ENCODE measurements at regions not wholly inside any gene's neighbourhood (a gene's known extent, or its start where the extent isn't known, plus 50 kb on each side); places are given as distances from the start of the nearest gene placed in this dataset.
"Not testable (repeated sequence)": the region's sequence is repeated elsewhere in the genome, so short reads cannot be mapped to it uniquely, and the experiment has no call there.

DNA sequence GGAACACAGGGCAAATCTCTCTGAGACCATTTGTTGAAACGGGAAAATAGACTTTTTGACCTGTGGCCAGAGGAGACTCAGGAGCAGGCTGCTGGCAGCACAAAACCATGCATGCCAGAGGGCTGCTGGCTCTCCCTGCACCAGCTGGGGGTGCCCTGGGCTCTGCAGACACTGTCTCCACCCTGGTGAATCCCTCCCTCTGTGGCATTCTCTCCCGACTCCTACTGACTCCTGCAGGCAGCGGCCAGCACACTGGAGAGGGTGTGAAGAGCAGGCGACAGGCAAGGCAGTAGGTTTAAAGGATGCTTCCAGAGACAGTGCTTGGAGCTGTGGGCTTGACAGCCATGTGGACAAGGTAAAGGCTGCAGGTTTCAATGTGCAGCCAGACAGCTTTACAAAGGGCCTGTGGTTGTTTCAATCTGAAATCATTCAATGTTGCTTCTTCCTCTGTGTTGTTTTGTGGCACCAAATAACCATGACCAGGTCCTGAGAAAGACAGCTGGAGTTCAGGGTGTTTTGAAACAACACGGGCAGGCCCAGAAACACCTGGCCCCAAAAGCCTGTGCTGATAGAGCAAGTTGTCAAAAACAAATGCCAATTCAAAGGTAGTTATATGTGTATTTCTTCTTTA is 431.0 kb upstream of the ATP10A start:
- ChIA-PET CTCF (no interaction called here), POLR2A (no interaction called here)
- Mint-ChIP-seq H3K9me3 (peaks cover 22% of the 10 kb centered on the region), H3K4me3 (no peak overlapping the region), H3K4me1 (no peaks in the 10 kb centered on the region), H3K27me3 (no peaks in the 10 kb centered on the region), H3K36me3 (ENCODE audit: low read depth) (no peaks in the 10 kb centered on the region), H3K27ac (no peak overlapping the region)
- no peak for DNase-seq

DNA sequence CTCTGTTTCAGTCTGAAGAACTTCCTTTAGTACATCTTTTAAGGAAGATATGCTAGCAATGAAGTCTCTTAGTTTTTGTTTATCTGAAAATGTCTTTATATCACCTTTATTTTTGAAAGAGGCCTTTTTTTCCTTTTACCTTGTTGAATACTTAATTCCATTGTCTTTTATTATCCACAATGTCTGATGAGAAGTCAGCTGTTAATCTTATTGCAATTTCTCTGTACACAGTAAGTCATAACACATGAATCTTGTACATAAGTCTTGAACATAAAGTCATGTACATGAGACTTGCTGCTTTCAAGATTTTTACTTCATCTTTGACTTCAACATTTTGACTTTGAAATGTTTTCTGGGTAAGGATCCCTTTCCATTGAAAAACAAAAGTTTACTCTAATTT is 424.3 kb upstream of the ATP10A start:
- peaks cover 22% of the 10 kb centered on the region for H3K9me3 Mint-ChIP-seq
- no peak overlapping the region for H3K4me3 Mint-ChIP-seq
- no peaks in the 10 kb centered on the region for H3K27me3 Mint-ChIP-seq
- no peaks in the 10 kb centered on the region for H3K4me1 Mint-ChIP-seq
- POLR2A ChIA-PET = no interaction called here
- DNase-seq = no peak
- no peaks in the 10 kb centered on the region for H3K36me3 Mint-ChIP-seq (ENCODE audit: low read depth)
- no peak overlapping the region for H3K27ac Mint-ChIP-seq
- CTCF ChIA-PET = no interaction called here

DNA sequence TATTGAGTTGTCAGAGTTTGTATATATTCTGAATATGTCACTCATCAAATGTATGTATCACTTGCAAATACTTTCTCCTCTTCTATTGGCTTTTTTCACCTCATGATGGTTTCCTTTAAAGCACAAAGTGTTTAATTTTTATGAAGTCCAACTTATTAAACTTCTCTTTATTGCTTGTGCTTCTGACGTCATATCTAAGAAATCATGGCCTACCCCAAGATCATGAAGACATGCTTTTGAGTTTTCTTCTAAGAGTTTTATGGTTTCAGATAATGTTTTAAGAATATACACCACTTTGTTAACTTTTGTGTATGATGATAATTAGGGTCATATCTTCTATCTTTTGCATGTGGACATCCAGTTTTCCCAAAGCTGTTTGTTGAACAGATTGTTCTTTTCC is 417.2 kb upstream of the ATP10A start:
- DNase-seq = no peak
- no peaks in the 10 kb centered on the region for H3K27me3 Mint-ChIP-seq
- peaks cover 4% of the 10 kb centered on the region for H3K9me3 Mint-ChIP-seq
- H3K27ac Mint-ChIP-seq = no peak overlapping the region
- CTCF ChIA-PET = no interaction called here
- no peaks in the 10 kb centered on the region for H3K4me1 Mint-ChIP-seq
- POLR2A ChIA-PET = no interaction called here
- H3K4me3 Mint-ChIP-seq = no peak overlapping the region
- no peaks in the 10 kb centered on the region for H3K36me3 Mint-ChIP-seq (ENCODE audit: low read depth)

DNA sequence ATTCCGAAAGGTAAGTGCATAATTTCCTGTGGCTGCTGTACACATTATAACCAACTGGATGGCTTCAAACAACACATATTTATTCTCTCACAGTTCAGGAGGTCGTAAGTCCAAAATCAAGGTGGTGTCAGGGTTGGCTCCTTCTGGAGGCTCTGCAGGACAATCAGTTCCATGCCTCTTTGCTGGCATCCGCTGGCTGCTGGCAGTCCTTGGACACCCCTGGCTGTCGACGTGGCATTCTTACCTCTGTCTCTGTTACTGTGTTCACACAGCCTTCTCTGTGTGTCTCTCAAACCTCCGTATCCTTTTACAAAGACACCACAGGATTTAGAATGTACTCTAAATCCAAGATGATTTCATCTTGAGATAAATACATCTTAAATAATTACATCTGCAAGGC is 398.8 kb upstream of the ATP10A start:
- CTCF ChIA-PET = no interaction called here
- Mint-ChIP-seq H3K36me3 (ENCODE audit: low read depth) (no peaks in the 10 kb centered on the region), H3K9me3 (no peaks in the 10 kb centered on the region), H3K27ac (no peak overlapping the region), H3K4me1 (no peaks in the 10 kb centered on the region), H3K4me3 (no peak overlapping the region), H3K27me3 (no peaks in the 10 kb centered on the region)
- no peak for DNase-seq
- POLR2A ChIA-PET = no interaction called here

DNA sequence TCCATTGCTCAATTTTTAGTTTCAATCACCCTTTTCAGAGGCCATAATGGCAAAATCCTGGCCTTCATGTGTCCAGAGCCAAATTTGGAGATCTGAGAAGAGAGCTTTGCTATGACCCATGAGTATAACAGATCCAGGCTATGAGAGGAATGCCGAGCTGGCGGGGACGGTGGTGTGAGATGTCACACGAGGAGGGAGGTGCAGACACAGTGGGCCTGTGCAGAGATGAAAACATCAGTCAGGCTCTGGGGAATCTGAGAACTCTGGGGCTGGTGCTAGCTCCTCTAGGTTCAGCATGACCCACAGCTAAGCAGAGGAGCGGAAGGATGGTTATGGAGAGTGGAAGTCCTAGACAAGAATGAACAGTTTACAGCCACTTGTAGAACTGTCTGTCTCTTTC is 398.3 kb upstream of the ATP10A start:
- Mint-ChIP-seq H3K4me3 (no peak overlapping the region), H3K36me3 (ENCODE audit: low read depth) (no peaks in the 10 kb centered on the region), H3K9me3 (no peaks in the 10 kb centered on the region), H3K27ac (no peak overlapping the region), H3K4me1 (no peaks in the 10 kb centered on the region), H3K27me3 (no peaks in the 10 kb centered on the region)
- DNase-seq = no peak
- CTCF ChIA-PET = no interaction called here
- POLR2A ChIA-PET = no interaction called here

DNA sequence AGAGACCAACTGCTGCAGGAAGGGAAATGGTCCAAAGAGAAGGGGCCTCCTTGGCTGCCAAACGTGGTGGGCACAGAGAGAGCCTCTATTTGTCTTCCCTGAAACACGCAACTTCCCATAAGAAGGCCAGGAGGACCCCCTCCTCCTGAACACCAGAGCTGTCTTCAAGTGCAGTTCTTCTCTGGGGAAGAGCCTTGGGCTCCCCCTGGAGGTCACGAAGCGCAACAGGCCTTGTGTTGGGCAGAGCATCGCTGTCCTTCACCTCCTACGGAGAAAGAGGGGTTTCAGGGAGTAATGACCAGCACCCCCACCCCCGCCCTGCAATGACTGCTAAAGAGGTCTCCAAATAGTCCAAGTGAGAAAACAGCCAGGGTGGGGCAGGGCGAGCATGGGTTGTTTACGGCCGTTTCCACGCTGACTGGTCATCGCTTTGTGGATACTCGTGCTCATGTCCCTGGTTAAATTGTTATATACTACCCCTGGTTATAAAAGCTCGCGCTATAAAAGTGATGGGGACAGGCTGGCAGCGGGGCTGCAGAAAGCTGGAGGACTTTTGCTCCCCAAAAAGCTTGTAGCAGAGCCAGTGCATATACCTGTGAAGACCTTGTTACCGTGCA is 397.5 kb upstream of the ATP10A start:
- Mint-ChIP-seq H3K9me3 (no peaks in the 10 kb centered on the region), H3K27me3 (no peaks in the 10 kb centered on the region), H3K36me3 (ENCODE audit: low read depth) (no peaks in the 10 kb centered on the region), H3K4me3 (no peak overlapping the region), H3K4me1 (no peaks in the 10 kb centered on the region), H3K27ac (no peak overlapping the region)
- DNase-seq = peak; percentile 27
- CTCF ChIA-PET = no interaction called here
- POLR2A ChIA-PET = no interaction called here

DNA sequence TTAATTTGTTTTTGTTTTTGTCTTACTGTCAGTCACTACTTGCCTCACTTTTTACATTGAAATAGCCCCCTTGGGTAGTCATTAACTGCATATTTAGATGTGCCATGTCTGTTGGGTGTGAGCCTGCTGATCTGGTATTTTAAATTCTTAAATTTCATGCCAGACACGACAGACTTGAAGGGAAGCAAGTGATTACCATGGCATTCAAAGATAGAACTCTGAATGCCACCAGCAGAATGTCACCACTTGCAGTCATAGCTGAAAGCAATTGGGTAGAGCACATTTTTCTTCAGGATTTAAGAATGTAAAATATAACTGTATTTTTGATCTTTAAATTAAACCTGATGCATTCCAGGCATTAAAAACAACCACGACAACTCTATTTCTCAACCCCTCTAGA is 396.5 kb upstream of the ATP10A start:
- Mint-ChIP-seq H3K9me3 (no peaks in the 10 kb centered on the region), H3K27ac (no peak overlapping the region), H3K27me3 (no peaks in the 10 kb centered on the region), H3K4me1 (no peaks in the 10 kb centered on the region), H3K36me3 (ENCODE audit: low read depth) (no peaks in the 10 kb centered on the region), H3K4me3 (no peak overlapping the region)
- ChIA-PET POLR2A (no interaction called here), CTCF (interaction anchor here (0.5 kb wide), 1 partner anchor 17 kb away, joined by 3 read pairs; no protein-coding TSS in a partner anchor)
- DNase-seq = no peak

DNA sequence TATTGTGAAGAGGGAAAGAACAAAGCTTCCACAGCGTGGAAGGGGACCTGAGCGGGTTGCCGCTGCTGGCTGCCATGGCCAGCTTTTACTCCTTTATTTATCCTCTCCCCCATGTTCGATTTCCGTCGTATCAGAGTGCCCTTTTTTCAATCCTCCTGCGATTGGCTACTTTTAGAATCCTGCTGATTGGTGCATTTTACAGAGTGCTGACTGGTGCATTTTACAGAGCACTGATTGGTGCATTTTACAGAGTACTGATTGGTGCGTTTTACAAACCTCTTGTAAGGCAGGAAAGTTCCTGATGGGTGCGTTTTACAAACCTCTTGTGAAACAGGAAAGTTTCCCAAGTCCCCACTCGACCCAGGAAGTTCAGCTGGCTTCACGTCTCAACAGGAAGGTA is 381.7 kb upstream of the ATP10A start:
- POLR2A ChIA-PET = interaction anchor here (0.6 kb wide), 1 partner anchor 530 kb away, joined by 3 read pairs; no protein-coding TSS in a partner anchor
- CTCF ChIA-PET = interaction anchor here (0.7 kb wide), 1 partner anchor 212 kb away, joined by 3 read pairs; no protein-coding TSS in a partner anchor
- H3K4me1 Mint-ChIP-seq; DNase-seq; H3K4me3 Mint-ChIP-seq; H3K36me3 Mint-ChIP-seq (ENCODE audit: low read depth); H3K27ac Mint-ChIP-seq; H3K27me3 Mint-ChIP-seq; H3K9me3 Mint-ChIP-seq: not testable (repeated sequence)

DNA sequence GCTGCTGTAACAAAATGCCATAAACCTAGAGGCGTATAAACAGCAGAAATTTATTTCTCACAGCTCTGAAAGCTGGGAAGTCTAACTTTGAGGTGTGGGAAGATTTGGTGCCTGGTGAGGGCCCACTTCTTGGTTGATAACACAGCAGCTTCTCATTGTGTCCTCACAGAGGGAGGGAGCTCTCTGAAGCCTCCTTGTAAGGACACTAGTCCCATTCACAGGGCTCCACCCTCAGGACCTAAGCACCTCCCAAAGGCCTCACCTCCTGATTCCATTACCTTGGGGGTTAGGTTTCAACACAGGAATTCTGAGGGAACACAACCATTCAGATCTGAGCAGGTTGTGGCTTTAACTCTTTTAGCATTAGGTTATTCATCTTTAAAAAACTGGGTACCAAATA is 380.3 kb upstream of the ATP10A start:
- no peaks in the 10 kb centered on the region for H3K27me3 Mint-ChIP-seq
- H3K27ac Mint-ChIP-seq = no peak overlapping the region
- peaks cover 2% of the 10 kb centered on the region for H3K9me3 Mint-ChIP-seq
- ChIA-PET POLR2A (no interaction called here), CTCF (no interaction called here)
- no peaks in the 10 kb centered on the region for H3K4me1 Mint-ChIP-seq
- no peaks in the 10 kb centered on the region for H3K36me3 Mint-ChIP-seq (ENCODE audit: low read depth)
- no peak for DNase-seq
- H3K4me3 Mint-ChIP-seq = no peak overlapping the region

DNA sequence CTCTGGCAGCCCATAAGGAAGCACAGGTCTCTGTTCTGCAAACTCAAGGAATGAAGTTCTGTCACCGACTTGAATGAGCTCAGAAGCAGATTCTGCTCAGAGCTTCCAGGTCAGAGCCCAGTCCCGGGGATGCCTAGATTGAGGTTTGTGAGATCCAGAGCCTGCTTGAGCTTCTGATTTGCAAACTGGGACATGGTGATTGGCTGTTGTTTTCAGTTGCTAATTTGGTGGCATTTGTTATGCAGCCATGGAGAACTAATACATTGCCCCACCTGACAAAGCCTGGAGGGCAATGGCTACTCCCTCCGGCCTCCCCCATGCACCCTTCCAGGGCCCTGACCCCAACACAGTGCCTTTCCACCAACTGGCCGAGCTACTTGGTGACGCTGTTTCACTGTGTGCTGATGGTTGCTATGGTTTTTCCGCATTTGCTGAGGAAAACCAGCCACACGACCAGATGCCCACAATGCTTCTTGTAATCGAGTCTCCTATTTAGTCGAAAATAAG is 379.5 kb upstream of the ATP10A start:
- Mint-ChIP-seq H3K27ac (no peak overlapping the region), H3K4me3 (no peak overlapping the region), H3K36me3 (ENCODE audit: low read depth) (no peaks in the 10 kb centered on the region), H3K9me3 (peaks cover 2% of the 10 kb centered on the region), H3K27me3 (no peaks in the 10 kb centered on the region), H3K4me1 (no peaks in the 10 kb centered on the region)
- ChIA-PET POLR2A (no interaction called here), CTCF (no interaction called here)
- no peak for DNase-seq

DNA sequence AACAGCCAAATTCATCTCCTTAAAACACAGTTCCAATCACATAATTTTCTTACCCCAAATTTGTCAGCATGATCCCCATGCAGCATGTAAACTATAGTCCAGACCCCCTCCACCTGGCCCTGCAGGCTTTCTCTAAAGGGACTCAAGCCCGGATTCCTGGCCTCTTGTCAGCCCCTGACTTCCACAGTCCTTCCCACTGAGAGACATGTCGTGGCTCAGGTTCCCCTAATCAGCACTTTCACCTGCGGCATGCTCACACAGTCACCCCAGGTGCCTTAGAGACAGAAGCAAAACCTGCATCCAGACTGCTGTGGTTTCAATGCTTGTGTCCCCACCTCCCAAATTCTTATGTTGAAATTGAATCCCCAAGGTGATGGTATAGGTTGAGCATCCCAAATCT is 372.7 kb upstream of the ATP10A start:
- POLR2A ChIA-PET = no interaction called here
- H3K36me3 Mint-ChIP-seq (ENCODE audit: low read depth) = no peaks in the 10 kb centered on the region

DNA sequence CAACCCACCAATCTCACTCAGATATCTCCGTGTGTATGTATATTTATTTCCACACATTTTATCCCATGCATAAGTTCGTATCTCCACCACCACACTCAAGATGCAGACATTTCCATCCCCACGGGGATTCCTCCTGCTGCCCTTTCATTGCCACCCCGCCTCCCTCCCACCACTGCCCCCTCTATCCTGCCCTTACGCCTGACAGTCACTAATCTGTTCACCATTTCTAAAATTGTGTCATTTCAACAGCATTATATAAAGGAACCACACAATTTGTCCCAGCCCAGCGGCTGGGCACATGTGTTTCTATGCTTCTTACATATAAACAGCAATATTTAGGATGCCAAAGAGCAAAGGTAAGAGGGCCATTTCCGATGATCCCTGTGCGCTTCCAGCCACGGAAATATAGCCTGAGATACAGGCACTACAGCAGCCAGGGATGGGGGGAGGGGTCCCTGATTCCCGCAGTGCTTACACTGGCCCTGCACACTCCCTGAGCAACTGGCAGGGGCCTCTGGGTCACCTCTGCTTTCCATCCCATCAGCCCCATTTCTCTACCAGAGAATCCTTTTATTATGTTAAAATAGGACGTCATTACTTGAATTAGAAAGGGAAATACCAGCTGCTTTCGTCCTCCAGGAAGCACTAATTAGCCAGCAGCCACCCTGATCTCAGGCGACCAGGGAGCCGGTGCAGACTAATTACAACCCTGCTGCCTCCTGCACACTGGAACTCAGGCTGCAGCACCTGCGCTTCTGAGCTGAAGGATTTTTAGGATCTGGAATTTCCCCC is 372.0 kb upstream of the ATP10A start:
- DNase-seq = no peak
- Mint-ChIP-seq H3K36me3 (ENCODE audit: low read depth) (no peaks in the 10 kb centered on the region), H3K27me3 (no peaks in the 10 kb centered on the region), H3K27ac (no peak overlapping the region), H3K9me3 (no peaks in the 10 kb centered on the region), H3K4me1 (no peaks in the 10 kb centered on the region), H3K4me3 (no peak overlapping the region)
- CTCF ChIA-PET = no interaction called here
- POLR2A ChIA-PET = no interaction called here

More for the DNA sequence above, 372.7 kb upstream of the ATP10A start:
- H3K4me1 Mint-ChIP-seq = no peaks in the 10 kb centered on the region
- CTCF ChIA-PET = no interaction called here
- no peak overlapping the region for H3K27ac Mint-ChIP-seq
- DNase-seq = no peak
- no peak overlapping the region for H3K4me3 Mint-ChIP-seq
- no peaks in the 10 kb centered on the region for H3K27me3 Mint-ChIP-seq
- no peaks in the 10 kb centered on the region for H3K9me3 Mint-ChIP-seq

DNA sequence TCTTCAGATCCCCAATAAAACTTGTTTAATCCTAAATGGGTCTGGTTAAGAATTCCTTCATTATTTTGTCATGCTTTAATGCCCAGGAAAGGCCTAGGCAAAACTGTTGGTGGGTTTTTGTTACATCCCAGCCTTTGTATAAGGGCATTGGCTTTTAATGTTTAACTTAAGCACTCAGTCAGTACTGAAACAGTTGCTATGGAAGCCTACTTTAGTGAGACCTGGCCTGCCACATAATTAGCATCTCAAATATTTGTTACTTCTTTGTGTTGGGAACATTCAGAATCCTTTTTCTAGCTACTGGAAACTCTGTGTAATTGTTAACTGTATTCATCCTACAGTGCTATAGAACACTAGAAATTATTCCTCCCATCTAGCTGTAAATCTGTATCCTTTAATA is 369.6 kb upstream of the ATP10A start:
- no peaks in the 10 kb centered on the region for H3K36me3 Mint-ChIP-seq (ENCODE audit: low read depth)
- H3K27me3 Mint-ChIP-seq = no peaks in the 10 kb centered on the region

More for the DNA sequence above, 369.6 kb upstream of the ATP10A start:
- DNase-seq = no peak
- POLR2A ChIA-PET = no interaction called here
- Mint-ChIP-seq H3K4me1 (no peaks in the 10 kb centered on the region), H3K4me3 (no peak overlapping the region), H3K27ac (no peak overlapping the region), H3K9me3 (peaks cover 6% of the 10 kb centered on the region)
- CTCF ChIA-PET = no interaction called here
